Stimulated activated CD8-positive, alpha-beta memory T cell treated with anti-CD3 and anti-CD28 coated beads, Interleukin-2, amount 100 ng/mL, for 48 hours (primary cell): ENCODE measurements at regions not wholly inside any gene's neighbourhood (a gene's known extent, or its start where the extent isn't known, plus 50 kb on each side); places are given as distances from the start of the nearest gene placed in this dataset.
"Not testable (repeated sequence)": the region's sequence is repeated elsewhere in the genome, so short reads cannot be mapped to it uniquely, and the experiment has no call there.

Experiments used
- DNase-seq, 2 donors: peaks; one replicate each; pipeline ENCODE4 v3.0.0-alpha.2; 2020; ENCODE audit warnings: low read depth in 2 of 2

- DNase-seq, result no peak
Measured at GRCh38 chr14:86404989-86405649, 875.2 kb downstream of the FLRT2 start.

GRCh38 chr14:86404425-86404824, 874.5 kb downstream of the FLRT2 start:
- no peak for DNase-seq

GRCh38 chr14:86402545-86402944, 872.6 kb downstream of the FLRT2 start:
- no peak for DNase-seq

GRCh38 chr14:86391085-86391484, 861.1 kb downstream of the FLRT2 start:
- no peak for DNase-seq

GRCh38 chr14:86388216-86388615, 858.3 kb downstream of the FLRT2 start:
- DNase-seq, result no peak

GRCh38 chr14:86373886-86374285, 843.9 kb downstream of the FLRT2 start:
- DNase-seq, result no peak

GRCh38 chr14:86372402-86372801, 842.5 kb downstream of the FLRT2 start:
- DNase-seq, result no peak

- no peak for DNase-seq
Measured at GRCh38 chr14:86364634-86365033, 834.7 kb downstream of the FLRT2 start.

- no peak for DNase-seq
Measured at GRCh38 chr14:86363576-86363975, 833.6 kb downstream of the FLRT2 start.

- DNase-seq, result no peak
Measured at GRCh38 chr14:86363047-86363446, 833.1 kb downstream of the FLRT2 start.

GRCh38 chr14:86357876-86358275, 827.9 kb downstream of the FLRT2 start:
- DNase-seq, result no peak

- DNase-seq, result no peak
Measured at GRCh38 chr14:86357119-86357518, 827.2 kb downstream of the FLRT2 start.

- no peak for DNase-seq
Measured at GRCh38 chr14:86346818-86347384, 817.0 kb downstream of the FLRT2 start.

GRCh38 chr14:86334355-86334754, 804.4 kb downstream of the FLRT2 start:
- DNase-seq, result no peak

GRCh38 chr14:86333493-86333892, 803.5 kb downstream of the FLRT2 start:
- no peak for DNase-seq

- no peak for DNase-seq
Measured at GRCh38 chr14:86331341-86331740, 801.4 kb downstream of the FLRT2 start.

- DNase-seq, result no peak
Measured at GRCh38 chr14:86321151-86321550, 791.2 kb downstream of the FLRT2 start.

GRCh38 chr14:86312154-86312665, 782.3 kb downstream of the FLRT2 start:
- DNase-seq, result not testable (repeated sequence)

- no peak for DNase-seq
Measured at GRCh38 chr14:86311151-86311550, 781.2 kb downstream of the FLRT2 start.

GRCh38 chr14:86310611-86311010, 780.7 kb downstream of the FLRT2 start:
- DNase-seq, result no peak

GRCh38 chr14:86310148-86310547, 780.2 kb downstream of the FLRT2 start:
- DNase-seq, result no peak

- DNase-seq, result no peak
Measured at GRCh38 chr14:86305058-86305457, 775.1 kb downstream of the FLRT2 start.

- DNase-seq, result no peak
Measured at GRCh38 chr14:86299994-86300393, 770.0 kb downstream of the FLRT2 start.

GRCh38 chr14:86296173-86296572, 766.2 kb downstream of the FLRT2 start:
- no peak for DNase-seq
